ENCODE measurements at regions not wholly inside any gene's neighbourhood (a gene's known extent, or its start where the extent isn't known, plus 50 kb on each side); places are given as distances from the start of the nearest gene placed in this dataset.

- DNase-seq = no peak
- intact Hi-C loops (cut with DNase I, micrococcal nuclease) = no loop called here
- H3K9me3 Mint-ChIP-seq (ENCODE audit: low read depth) = no peaks in the 10 kb centered on the region
- H3K27me3 Mint-ChIP-seq = no peaks in the 10 kb centered on the region
- ChIA-PET POLR2A (no interaction called here), CTCF (no interaction called here)
- no peak overlapping the region for H3K4me3 Mint-ChIP-seq
- ATAC-seq = no peak
- H3K36me3 Mint-ChIP-seq (ENCODE audit: low read depth) = no peaks in the 10 kb centered on the region
- no peak overlapping the region for H3K27ac Mint-ChIP-seq
- H3K4me1 Mint-ChIP-seq = no peaks in the 10 kb centered on the region
Observed at GRCh38 chr7:79855172-79855571, 279.5 kb upstream of the GNAI1 start.

GRCh38 chr7:79854621-79855020, 280.0 kb upstream of the GNAI1 start:
- CTCF ChIA-PET = no interaction called here
- no peaks in the 10 kb centered on the region for H3K36me3 Mint-ChIP-seq (ENCODE audit: low read depth)
- intact Hi-C loops (cut with DNase I, micrococcal nuclease) = no loop called here

GRCh38 chr7:79837915-79838314, 296.7 kb upstream of the GNAI1 start:
- Mint-ChIP-seq H3K27me3 (no peaks in the 10 kb centered on the region), H3K36me3 (ENCODE audit: low read depth) (no peaks in the 10 kb centered on the region), H3K4me3 (no peak overlapping the region), H3K9me3 (ENCODE audit: low read depth) (no peaks in the 10 kb centered on the region), H3K4me1 (no peaks in the 10 kb centered on the region), H3K27ac (no peak overlapping the region)
- DNase-seq = no peak
- intact Hi-C loops (cut with DNase I, micrococcal nuclease) = no loop called here
- POLR2A ChIA-PET = no interaction called here
- CTCF ChIA-PET = no interaction called here
- ATAC-seq = no peak

More at GRCh38 chr7:79854621-79855020, 280.0 kb upstream of the GNAI1 start:
- ATAC-seq (no peak), DNase-seq (no peak)
- Mint-ChIP-seq H3K27me3 (no peaks in the 10 kb centered on the region), H3K9me3 (ENCODE audit: low read depth) (no peaks in the 10 kb centered on the region), H3K27ac (no peak overlapping the region), H3K4me3 (no peak overlapping the region), H3K4me1 (no peaks in the 10 kb centered on the region)
- POLR2A ChIA-PET = no interaction called here

- no peaks in the 10 kb centered on the region for H3K27me3 Mint-ChIP-seq
- no peak for ATAC-seq
- intact Hi-C loops (cut with DNase I, micrococcal nuclease) = no loop called here
- no peak overlapping the region for H3K27ac Mint-ChIP-seq
- H3K4me3 Mint-ChIP-seq = no peak overlapping the region
- CTCF ChIA-PET = no interaction called here
- DNase-seq = no peak
- POLR2A ChIA-PET = interaction anchor here (0.6 kb wide), 1 partner anchor 152 kb away, joined by 4 read pairs; no protein-coding TSS in a partner anchor
- H3K9me3 Mint-ChIP-seq (ENCODE audit: low read depth) = no peaks in the 10 kb centered on the region
- no peaks in the 10 kb centered on the region for H3K36me3 Mint-ChIP-seq (ENCODE audit: low read depth)
- H3K4me1 Mint-ChIP-seq = no peaks in the 10 kb centered on the region
Observed at GRCh38 chr7:79833616-79834015, 301.0 kb upstream of the GNAI1 start.

- peaks cover 2% of the 10 kb centered on the region for H3K9me3 Mint-ChIP-seq (ENCODE audit: low read depth)
- H3K4me3 Mint-ChIP-seq = no peak overlapping the region
- no peaks in the 10 kb centered on the region for H3K4me1 Mint-ChIP-seq
- no peak overlapping the region for H3K27ac Mint-ChIP-seq
- CTCF ChIA-PET = no interaction called here
- DNase-seq = no peak
- intact Hi-C loops (cut with DNase I, micrococcal nuclease) = no loop called here
- no peaks in the 10 kb centered on the region for H3K36me3 Mint-ChIP-seq (ENCODE audit: low read depth)
- H3K27me3 Mint-ChIP-seq = no peaks in the 10 kb centered on the region
- POLR2A ChIA-PET = no interaction called here
- ATAC-seq = no peak
Observed at GRCh38 chr7:79828866-79829265, 305.8 kb upstream of the GNAI1 start.

GRCh38 chr7:79823246-79823951, 311.2 kb upstream of the GNAI1 start:
- no peak for ATAC-seq
- ChIA-PET POLR2A (no interaction called here), CTCF (no interaction called here)
- H3K4me3 Mint-ChIP-seq = no peak overlapping the region
- intact Hi-C loops (cut with DNase I, micrococcal nuclease) = no loop called here
- no peaks in the 10 kb centered on the region for H3K27me3 Mint-ChIP-seq
- H3K27ac Mint-ChIP-seq = no peak overlapping the region
- peaks cover 2% of the 10 kb centered on the region for H3K9me3 Mint-ChIP-seq (ENCODE audit: low read depth)
- no peak for DNase-seq
- no peaks in the 10 kb centered on the region for H3K36me3 Mint-ChIP-seq (ENCODE audit: low read depth)
- no peaks in the 10 kb centered on the region for H3K4me1 Mint-ChIP-seq

- H3K36me3 Mint-ChIP-seq (ENCODE audit: low read depth) = no peaks in the 10 kb centered on the region
- POLR2A ChIA-PET = no interaction called here
- H3K27me3 Mint-ChIP-seq = no peaks in the 10 kb centered on the region
- DNase-seq (no peak), ATAC-seq (no peak)
- intact Hi-C loops (cut with DNase I, micrococcal nuclease) = no loop called here
- H3K4me1 Mint-ChIP-seq = no peaks in the 10 kb centered on the region
- H3K27ac Mint-ChIP-seq = no peak overlapping the region
- CTCF ChIA-PET = no interaction called here
- H3K4me3 Mint-ChIP-seq = no peak overlapping the region
- H3K9me3 Mint-ChIP-seq (ENCODE audit: low read depth) = no peaks in the 10 kb centered on the region
Observed at GRCh38 chr7:79822620-79823240, 311.9 kb upstream of the GNAI1 start.

GRCh38 chr7:79820387-79820786, 314.2 kb upstream of the GNAI1 start:
- Mint-ChIP-seq H3K9me3 (ENCODE audit: low read depth) (no peaks in the 10 kb centered on the region), H3K36me3 (ENCODE audit: low read depth) (no peaks in the 10 kb centered on the region)

GRCh38 chr7:79810916-79811315, 323.7 kb upstream of the GNAI1 start:
- no peak for ATAC-seq
- Mint-ChIP-seq H3K36me3 (ENCODE audit: low read depth) (no peaks in the 10 kb centered on the region), H3K9me3 (ENCODE audit: low read depth) (no peaks in the 10 kb centered on the region), H3K27ac (no peak overlapping the region), H3K27me3 (no peaks in the 10 kb centered on the region), H3K4me1 (no peaks in the 10 kb centered on the region), H3K4me3 (no peak overlapping the region)
- intact Hi-C loops (cut with DNase I, micrococcal nuclease) = no loop called here
- POLR2A ChIA-PET = no interaction called here
- DNase-seq = no peak
- CTCF ChIA-PET = interaction anchor here (0.7 kb wide), 1 partner anchor 12 kb away, joined by 3 read pairs; no protein-coding TSS in a partner anchor

More at GRCh38 chr7:79820387-79820786, 314.2 kb upstream of the GNAI1 start:
- no peak overlapping the region for H3K27ac Mint-ChIP-seq
- POLR2A ChIA-PET = interaction anchor here (0.7 kb wide), 1 partner anchor 633 kb away, joined by 3 read pairs; no protein-coding TSS in a partner anchor
- DNase-seq (no peak), ATAC-seq (no peak)
- no peak overlapping the region for H3K4me3 Mint-ChIP-seq
- CTCF ChIA-PET = no interaction called here
- H3K27me3 Mint-ChIP-seq = no peaks in the 10 kb centered on the region
- intact Hi-C loops (cut with DNase I, micrococcal nuclease) = no loop called here
- no peaks in the 10 kb centered on the region for H3K4me1 Mint-ChIP-seq

- POLR2A ChIA-PET = no interaction called here
- peaks cover 2% of the 10 kb centered on the region for H3K9me3 Mint-ChIP-seq (ENCODE audit: low read depth)
- no peak for DNase-seq
- no peak overlapping the region for H3K27ac Mint-ChIP-seq
- H3K4me3 Mint-ChIP-seq = no peak overlapping the region
- intact Hi-C loops (cut with DNase I, micrococcal nuclease) = no loop called here
- no peaks in the 10 kb centered on the region for H3K27me3 Mint-ChIP-seq
- H3K36me3 Mint-ChIP-seq (ENCODE audit: low read depth) = no peaks in the 10 kb centered on the region
- no peak for ATAC-seq
- CTCF ChIA-PET = no interaction called here
- no peaks in the 10 kb centered on the region for H3K4me1 Mint-ChIP-seq
Observed at GRCh38 chr7:79806161-79806734, 328.4 kb upstream of the GNAI1 start.

- DNase-seq (no peak), ATAC-seq (no peak)
- H3K4me3 Mint-ChIP-seq = no peak overlapping the region
- POLR2A ChIA-PET = no interaction called here
- H3K4me1 Mint-ChIP-seq = no peaks in the 10 kb centered on the region
- no peaks in the 10 kb centered on the region for H3K9me3 Mint-ChIP-seq (ENCODE audit: low read depth)
- CTCF ChIA-PET = no interaction called here
- H3K27ac Mint-ChIP-seq = no peak overlapping the region
- intact Hi-C loops (cut with DNase I, micrococcal nuclease) = no loop called here
- H3K27me3 Mint-ChIP-seq = no peaks in the 10 kb centered on the region
- H3K36me3 Mint-ChIP-seq (ENCODE audit: low read depth) = no peaks in the 10 kb centered on the region
Observed at GRCh38 chr7:79790656-79791262, 337.3 kb upstream of the MAGI2 start.

Data from activated CD4-positive, alpha-beta T cell treated with anti-CD3 and anti-CD28 coated beads for 36 hours (primary cell).